Activated CD8-positive, alpha-beta memory T cell treated with anti-CD3 and anti-CD28 coated beads for 48 hours (primary cell): ENCODE measurements at regions not wholly inside any gene's neighbourhood (a gene's known extent, or its start where the extent isn't known, plus 50 kb on each side); places are given as distances from the start of the nearest gene placed in this dataset.

Experiments used
- DNase-seq, 3 experiments: peaks; one replicate each; pipeline ENCODE4 v3.0.0-alpha.2; 2020; ENCODE audit warnings: low read depth in 2 of 3, low spot score in 2 of 3

- no peak for DNase-seq
Observed at GRCh38 chr15:62432702-62433398, 267.8 kb upstream of the C2CD4B start.

DNA sequence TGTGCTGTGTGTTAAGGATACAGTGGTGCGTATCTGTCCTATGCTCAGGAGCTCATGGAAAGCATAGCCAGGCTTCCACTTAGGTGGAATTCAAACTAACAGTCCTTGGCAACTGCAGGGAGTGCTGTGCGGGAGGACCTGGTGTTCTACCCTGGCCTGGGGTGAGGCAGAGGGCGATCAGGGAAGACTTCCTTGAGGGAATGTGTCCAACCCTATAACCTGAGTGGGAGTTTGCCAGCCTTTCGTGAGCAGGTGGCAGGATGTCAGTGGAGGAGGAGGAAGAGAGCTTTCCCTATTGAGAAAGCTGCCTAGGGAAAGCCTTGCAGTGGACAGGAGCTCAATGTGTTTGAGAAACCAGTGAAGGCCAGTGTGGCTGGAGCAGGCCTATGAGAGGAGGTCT lies 271.1 kb upstream of the C2CD4B start:
- no peak for DNase-seq

GRCh38 chr15:62437753-62438152 lies 272.7 kb upstream of the C2CD4B start:
- DNase-seq = no peak

- no peak for DNase-seq
Observed at GRCh38 chr15:62439543-62440016, 274.5 kb upstream of the C2CD4B start.

DNA sequence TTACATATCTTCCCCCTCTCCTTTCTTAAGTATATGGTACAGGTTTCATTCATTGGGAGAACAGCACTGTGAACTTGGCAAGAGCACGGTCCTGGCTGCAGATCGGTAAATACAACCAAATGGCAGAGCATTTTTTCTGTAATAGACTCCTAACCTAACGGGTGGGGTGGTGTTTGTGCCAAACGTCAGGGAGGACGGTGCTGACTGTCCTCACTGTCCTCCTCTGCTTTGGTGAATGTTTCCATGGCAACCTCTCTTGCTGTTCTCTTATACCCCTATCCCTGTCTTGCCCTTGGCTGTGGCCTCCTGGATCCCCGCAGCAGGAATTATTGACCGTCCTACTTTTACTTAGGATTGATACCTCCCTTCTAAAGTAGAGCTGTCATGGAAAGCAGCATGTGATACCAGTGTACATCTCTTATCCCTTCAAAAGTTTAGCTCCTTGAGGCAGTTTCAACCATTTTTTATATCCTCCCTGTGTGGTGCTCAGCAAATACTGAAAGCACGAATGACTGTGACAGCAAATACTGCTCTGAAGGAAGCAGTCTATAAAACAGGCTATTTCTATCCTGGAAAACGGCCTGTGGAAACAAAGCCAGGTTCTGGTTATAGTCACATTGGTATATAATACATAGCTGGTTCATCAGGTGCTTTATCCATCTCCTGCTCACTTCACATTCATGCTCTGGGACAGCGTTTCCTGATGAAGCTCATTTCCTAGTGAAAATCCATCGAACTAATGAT lies 275.4 kb upstream of the C2CD4B start:
- no peak for DNase-seq

DNA sequence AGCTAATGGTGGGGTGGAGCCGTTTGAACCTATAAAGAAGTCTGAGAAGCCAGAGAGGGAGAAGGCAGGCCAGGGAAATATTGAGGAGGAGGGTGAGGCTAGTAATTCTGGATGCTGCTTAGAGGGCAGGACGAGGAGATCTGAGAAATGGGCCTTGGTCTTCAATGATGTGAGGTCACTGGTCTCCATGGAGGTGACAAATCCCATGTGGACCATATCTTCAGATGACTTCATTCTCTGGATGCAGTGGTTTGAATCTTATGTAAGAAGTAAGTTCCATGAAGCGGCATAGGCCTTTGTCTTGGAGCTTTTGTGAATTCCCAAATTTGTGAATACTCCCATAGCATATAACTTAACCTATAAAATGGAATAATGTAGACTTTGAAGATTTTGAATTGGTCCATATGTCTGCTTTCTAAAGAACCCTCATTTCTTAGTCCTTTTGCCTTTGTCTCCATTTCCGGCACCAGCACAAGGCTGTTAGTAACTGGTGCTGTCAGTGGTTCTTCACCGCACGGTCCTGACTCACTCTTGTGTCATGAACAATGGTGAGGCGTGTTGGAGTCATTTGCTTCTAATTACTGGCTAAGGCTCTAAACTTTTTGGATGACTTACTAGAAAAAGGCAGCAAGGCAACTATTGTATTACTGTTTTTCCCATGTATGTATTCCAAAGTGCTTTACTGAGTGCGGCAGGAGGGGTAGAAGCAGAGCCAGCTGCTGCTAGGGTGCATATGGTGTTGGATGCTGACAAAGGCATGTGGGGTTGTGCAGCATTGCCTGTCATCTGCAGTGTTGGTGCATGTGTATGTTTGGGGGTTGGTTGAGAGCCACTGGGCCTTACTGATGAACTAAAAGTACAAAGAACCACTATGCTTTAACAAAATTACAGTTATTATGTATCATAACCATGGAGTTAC lies 279.3 kb upstream of the C2CD4B start:
- no peak for DNase-seq

GRCh38 chr15:62445244-62445643 lies 280.2 kb upstream of the C2CD4B start:
- DNase-seq = no peak

DNA sequence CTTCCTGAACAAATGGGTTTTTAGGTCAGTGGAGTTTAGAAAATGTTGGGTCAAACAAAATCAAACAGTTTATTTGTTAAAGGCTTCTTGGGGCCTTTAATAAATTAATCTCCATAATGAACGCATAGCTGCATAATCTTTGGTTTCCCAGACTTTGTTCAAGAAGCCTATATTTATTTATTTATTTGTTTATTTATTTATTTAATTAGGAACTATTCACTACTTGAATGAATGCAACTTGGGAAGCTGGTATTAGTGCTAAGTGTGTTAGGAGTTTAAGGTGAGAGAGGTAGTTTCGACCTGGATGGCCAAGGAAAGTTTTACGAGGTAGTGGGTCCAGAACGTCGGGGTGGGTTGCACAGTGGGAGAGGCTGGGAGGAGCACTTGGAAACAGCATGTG lies 281.9 kb upstream of the C2CD4B start:
- no peak for DNase-seq

DNA sequence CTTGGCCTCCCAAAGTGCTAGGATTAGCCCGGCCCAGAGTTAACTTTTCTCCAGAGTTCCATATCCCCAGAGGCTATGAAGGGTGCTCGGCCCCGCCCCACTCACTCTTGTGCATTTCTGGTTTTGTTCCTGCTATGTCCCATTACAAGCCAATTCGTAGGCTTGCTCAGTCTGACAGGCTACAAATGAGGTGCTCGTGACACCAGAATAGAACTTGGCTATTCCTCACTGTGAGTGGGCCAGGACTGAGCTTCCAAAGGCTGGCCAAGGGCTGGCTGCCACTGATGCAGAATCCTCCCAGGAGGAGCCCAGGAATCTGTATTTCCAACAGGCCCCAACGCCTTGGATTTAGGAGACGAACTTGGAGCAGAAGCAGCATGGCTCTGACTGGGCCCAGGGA lies 282.7 kb upstream of the C2CD4B start:
- no peak for DNase-seq

DNA sequence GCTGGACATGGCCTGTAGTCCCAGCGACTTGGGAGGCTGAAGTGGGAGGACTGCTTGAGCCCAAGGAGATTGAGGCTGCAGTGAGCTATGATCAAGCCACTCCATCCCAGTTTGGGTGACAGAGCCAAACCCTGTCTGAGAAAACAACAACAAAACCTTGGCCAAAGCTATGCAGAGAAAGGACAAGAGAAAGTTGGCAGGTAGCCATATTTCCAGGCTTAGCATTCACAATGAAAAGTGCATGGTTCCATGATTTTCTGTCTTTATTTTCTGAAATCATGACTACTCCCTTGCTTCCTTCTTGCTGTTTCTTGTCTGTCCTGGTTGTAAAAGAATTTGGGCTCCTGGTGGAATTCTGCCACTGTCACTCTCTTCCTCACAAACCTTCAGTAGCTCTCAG lies 284.6 kb upstream of the C2CD4B start:
- no peak for DNase-seq

- no peak for DNase-seq
Observed at GRCh38 chr15:62450061-62450460, 285.0 kb upstream of the C2CD4B start.

DNA sequence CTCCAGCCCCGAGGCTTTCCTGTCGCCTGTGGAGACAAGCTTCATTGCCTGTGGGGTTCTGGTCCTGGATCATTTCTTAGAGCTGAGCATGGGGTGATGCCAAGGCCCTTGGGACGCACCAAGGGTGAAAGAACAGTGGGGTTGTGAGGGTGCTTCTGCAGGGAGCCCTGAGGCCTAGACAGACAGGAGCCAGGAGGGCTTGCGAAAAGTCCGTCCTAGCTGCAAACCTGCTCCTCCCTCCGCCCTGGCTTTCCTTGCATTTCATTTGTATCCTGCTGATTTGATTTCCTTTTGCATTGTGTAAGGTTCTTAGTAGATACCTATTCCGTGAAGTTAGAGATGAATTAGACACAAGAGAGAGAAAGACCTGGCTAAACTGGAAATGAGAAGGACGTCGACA lies 286.9 kb upstream of the C2CD4B start:
- no peak for DNase-seq

GRCh38 chr15:62452667-62453066 lies 287.6 kb upstream of the C2CD4B start:
- no peak for DNase-seq

DNA sequence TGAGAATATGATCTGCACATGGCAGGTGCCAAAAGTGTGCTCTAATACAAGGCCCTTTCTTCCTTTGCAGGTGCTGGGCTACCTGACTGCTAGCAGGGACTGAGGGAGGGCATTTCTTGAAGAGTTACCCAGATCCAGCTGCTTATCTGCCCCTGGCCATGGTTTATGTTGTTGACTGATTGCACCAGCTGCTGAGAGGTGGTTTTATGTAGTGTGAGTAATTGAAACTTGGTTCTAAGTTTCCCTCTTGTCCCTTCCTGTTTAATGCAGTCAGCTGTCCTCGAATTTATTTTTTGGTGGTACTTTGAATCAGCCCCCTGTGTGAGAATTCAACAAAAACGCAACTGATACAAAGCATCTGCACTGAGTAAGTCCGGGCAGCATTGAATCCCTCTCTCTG lies 288.3 kb upstream of the C2CD4B start:
- no peak for DNase-seq

GRCh38 chr15:62453981-62454380 lies 288.9 kb upstream of the C2CD4B start:
- no peak for DNase-seq

GRCh38 chr15:62454567-62455172 lies 289.6 kb upstream of the C2CD4B start:
- DNase-seq = no peak

- no peak for DNase-seq
Observed at GRCh38 chr15:62455441-62455921, 290.4 kb upstream of the C2CD4B start.

GRCh38 chr15:62456011-62456920 lies 291.2 kb upstream of the C2CD4B start:
- no peak for DNase-seq

- DNase-seq = no peak
Observed at GRCh38 chr15:62457100-62457499, 292.0 kb upstream of the C2CD4B start.

DNA sequence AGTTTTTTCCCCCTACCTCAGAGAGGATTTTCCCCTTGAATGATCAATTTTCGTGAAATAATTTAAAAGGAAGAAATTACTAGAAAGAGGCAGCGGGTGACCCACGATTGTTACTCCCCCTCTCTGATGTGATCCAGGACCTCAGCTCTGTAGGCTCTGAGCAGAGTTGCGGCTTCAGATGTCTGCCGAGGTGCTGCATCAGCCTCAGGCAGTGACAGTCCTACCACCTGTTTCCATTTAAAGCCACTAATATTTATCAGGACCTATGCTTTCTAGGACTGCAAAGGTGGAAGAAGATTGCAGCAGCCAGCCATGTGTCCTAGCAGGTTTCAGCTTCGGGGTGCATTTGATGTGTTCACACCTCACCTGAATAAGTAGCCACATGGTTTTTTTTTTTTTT lies 294.8 kb upstream of the C2CD4B start:
- DNase-seq = no peak
